BE2C (cell line): ENCODE measurements at regions not wholly inside any gene's neighbourhood (a gene's known extent, or its start where the extent isn't known, plus 50 kb on each side); places are given as distances from the start of the nearest gene placed in this dataset.
"Not testable (repeated sequence)": the region's sequence is repeated elsewhere in the genome, so short reads cannot be mapped to it uniquely, and the experiment has no call there.

ENCODE experiments used
- DNase-seq: peaks from one replicate; pipeline ENCODE4 v3.0.0-alpha.2; 2020
- H3K27me3 ChIP-seq: fragments of 250-450 bp; sonication (Bioruptor Pico); 2 replicates; pipeline ENCODE4 v1.5.1; 2020; ENCODE audit warnings: mild to moderate bottlenecking
- H3K36me3 ChIP-seq: fragments of 250-450 bp; sonication (Bioruptor Pico); 2 replicates; pipeline ENCODE4 v1.5.1; 2020; ENCODE audit warnings: mild to moderate bottlenecking
- H3K4me1 ChIP-seq: fragments of 250-450 bp; sonication (Bioruptor Pico); 2 replicates; pipeline ENCODE4 v1.5.1; 2020
- H3K4me3 ChIP-seq: 2 replicates; pipeline ENCODE4 v1.5.1; 2011; ENCODE audit warnings: low read depth, low read length
- H3K9me3 ChIP-seq: fragments of 250-450 bp; sonication (Bioruptor Pico); 2 replicates; pipeline ENCODE4 v1.5.1; 2020
- TF ChIP-seq, protein P1 (sequence below): IDR thresholded peaks from 2 replicates; pipeline ENCODE4 v1.5.1; 2012; ENCODE audit warnings: mild to moderate bottlenecking, low read depth, low read length

DNA sequence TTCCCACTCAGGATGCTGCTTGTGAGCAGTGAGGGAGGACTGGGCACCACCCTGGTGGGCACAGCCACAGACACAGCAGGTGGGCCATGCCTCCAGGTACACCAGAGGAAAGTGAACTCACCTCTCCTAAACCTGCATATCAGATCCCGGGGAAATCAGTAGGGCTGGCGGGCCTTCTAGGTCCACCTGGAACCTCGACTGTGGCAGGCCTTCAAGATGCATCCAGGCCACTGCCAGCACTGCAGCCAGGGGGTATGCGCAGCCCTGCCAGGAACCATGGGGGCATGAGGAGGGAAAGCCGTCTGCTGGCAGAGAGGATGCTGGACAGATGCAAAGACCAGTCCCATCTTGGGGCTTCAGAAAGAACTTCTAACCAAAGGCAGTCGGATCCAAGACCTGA, 270.6 kb upstream of the IRX4 start:
- H3K4me1 ChIP-seq, result no peaks in the 10 kb centered on the region
- H3K36me3 ChIP-seq, result no peaks in the 10 kb centered on the region
- H3K9me3 ChIP-seq, result no peaks in the 10 kb centered on the region
- H3K4me3 ChIP-seq, result no peak overlapping the region
- DNase-seq, result no peak
- H3K27me3 ChIP-seq, result no peaks in the 10 kb centered on the region
- TF ChIP-seq, protein P1, sequence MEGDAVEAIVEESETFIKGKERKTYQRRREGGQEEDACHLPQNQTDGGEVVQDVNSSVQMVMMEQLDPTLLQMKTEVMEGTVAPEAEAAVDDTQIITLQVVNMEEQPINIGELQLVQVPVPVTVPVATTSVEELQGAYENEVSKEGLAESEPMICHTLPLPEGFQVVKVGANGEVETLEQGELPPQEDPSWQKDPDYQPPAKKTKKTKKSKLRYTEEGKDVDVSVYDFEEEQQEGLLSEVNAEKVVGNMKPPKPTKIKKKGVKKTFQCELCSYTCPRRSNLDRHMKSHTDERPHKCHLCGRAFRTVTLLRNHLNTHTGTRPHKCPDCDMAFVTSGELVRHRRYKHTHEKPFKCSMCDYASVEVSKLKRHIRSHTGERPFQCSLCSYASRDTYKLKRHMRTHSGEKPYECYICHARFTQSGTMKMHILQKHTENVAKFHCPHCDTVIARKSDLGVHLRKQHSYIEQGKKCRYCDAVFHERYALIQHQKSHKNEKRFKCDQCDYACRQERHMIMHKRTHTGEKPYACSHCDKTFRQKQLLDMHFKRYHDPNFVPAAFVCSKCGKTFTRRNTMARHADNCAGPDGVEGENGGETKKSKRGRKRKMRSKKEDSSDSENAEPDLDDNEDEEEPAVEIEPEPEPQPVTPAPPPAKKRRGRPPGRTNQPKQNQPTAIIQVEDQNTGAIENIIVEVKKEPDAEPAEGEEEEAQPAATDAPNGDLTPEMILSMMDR, result no peak

GRCh38 chr5:2151301-2151888, 268.7 kb upstream of the IRX4 start:
- not testable (repeated sequence) for H3K36me3 ChIP-seq, H3K4me3 ChIP-seq, H3K9me3 ChIP-seq, DNase-seq, H3K27me3 ChIP-seq, H3K4me1 ChIP-seq
- TF ChIP-seq, protein P1, result peak; percentile 50

DNA sequence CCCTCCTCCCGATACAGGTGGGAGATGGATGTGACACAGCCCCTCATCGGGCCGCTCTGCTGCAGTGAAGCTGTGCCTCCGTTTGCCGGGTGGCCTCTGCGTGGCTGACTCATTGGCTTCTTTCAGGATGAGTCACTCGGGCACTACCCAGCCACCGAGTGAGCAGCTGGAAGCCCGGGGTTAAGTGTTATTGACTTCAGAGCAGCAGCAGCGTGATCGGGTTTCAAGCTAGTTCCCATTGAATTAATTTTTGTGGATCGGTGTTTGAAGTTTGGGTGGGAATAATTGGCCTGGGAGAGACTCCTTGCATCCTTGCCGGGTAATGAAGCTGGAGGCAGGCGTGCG, 266.4 kb upstream of the IRX4 start:
- Histone ChIP-seq H3K36me3 (no peaks in the 10 kb centered on the region), H3K27me3 (no peaks in the 10 kb centered on the region), H3K4me3 (no peak overlapping the region), H3K4me1 (no peaks in the 10 kb centered on the region), H3K9me3 (no peaks in the 10 kb centered on the region)
- DNase-seq, result no peak
- TF ChIP-seq, protein P1, result no peak

- Histone ChIP-seq H3K4me3 (no peak overlapping the region), H3K4me1 (no peaks in the 10 kb centered on the region), H3K27me3 (no peaks in the 10 kb centered on the region), H3K36me3 (no peaks in the 10 kb centered on the region), H3K9me3 (no peaks in the 10 kb centered on the region)
- no peak for DNase-seq
- TF ChIP-seq, protein P1, result no peak
Measured at GRCh38 chr5:2148312-2149194, 265.8 kb upstream of the IRX4 start.

DNA sequence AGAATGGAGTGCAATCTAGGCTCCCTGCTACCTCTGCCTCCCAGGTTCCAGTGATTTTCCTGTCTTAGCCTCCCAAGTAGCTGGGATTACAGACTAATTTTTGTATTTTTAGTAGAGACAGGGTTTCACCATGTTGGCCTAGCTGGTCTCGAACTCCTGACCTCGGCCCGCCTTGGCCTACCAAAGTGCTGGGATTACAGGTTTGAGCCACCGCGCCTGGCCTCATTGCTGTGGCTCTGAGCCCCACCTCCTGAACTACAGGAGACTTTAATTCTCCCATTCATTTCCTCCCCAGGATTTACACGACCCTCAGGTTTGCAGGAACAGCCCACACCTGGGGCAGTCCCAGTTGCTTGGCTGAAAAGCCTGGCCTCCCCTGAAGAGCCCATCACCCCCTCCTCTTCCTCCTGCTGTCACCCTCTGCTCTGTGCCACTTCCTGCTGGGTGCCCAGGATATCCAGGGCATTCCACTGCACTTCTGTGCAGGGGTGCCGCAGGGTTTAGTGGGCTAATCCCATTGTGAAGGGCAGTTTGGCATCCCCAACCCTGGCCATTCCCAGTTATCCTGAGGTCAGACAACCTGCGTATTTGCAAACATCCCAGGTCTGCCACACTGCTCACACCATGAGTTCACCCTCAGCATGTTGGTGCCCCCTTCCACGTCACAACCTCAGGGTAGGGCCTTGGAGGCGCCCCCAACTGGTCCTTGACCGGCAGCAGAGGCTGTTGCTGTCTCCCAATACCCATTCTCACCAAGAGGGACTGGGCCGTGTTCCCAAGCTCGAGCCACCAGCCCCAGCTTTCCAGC, 265.0 kb upstream of the IRX4 start:
- no peak for DNase-seq
- Histone ChIP-seq H3K4me3 (no peak overlapping the region), H3K27me3 (no peaks in the 10 kb centered on the region)

More for the DNA sequence above, 265.0 kb upstream of the IRX4 start:
- TF ChIP-seq, protein P1, result no peak
- H3K9me3 ChIP-seq, result no peaks in the 10 kb centered on the region
- no peaks in the 10 kb centered on the region for H3K4me1 ChIP-seq
- H3K36me3 ChIP-seq, result no peaks in the 10 kb centered on the region
